SU-DHL-6 (cell line): ENCODE measurements at regions not wholly inside any gene's neighbourhood (a gene's known extent, or its start where the extent isn't known, plus 50 kb on each side); places are given as distances from the start of the nearest gene placed in this dataset.

Experiments used
- H2AFZ ChIP-seq: fragments of 200-600 bp; sonication (generic); 2 replicates; pipeline ENCODE4 v1.6.1; 2014; ENCODE audit warnings: low read depth, mild to moderate bottlenecking, moderate library complexity, mixed read lengths, antibody characterized with exemption, low read length; ENCODE audit not compliant: severe bottlenecking
- H3F3A ChIP-seq: fragments of 200-600 bp; shearing (Covaris generic); 2 replicates; pipeline ENCODE4 v1.6.0; 2016; ENCODE audit warnings: antibody characterized with exemption, mild to moderate bottlenecking; ENCODE audit not compliant: insufficient read depth
- H3K27ac ChIP-seq: fragments of 200-600 bp; sonication (generic); 2 replicates; pipeline ENCODE4 v1.5.1; 2016; ENCODE audit warnings: low read depth, mild to moderate bottlenecking, low read length, moderate library complexity, mixed read lengths
- H3K27me3 ChIP-seq: fragments of 200-600 bp; sonication (generic), shearing (Covaris generic); 2 replicates; pipeline ENCODE4 v1.6.0; 2014; ENCODE audit warnings: mild to moderate bottlenecking, low read length
- H3K36me3 ChIP-seq: fragments of 200-600 bp; sonication (generic); 2 replicates; pipeline ENCODE4 v1.6.1; 2014; ENCODE audit warnings: mild to moderate bottlenecking, low read length, mixed read lengths
- H3K4me2 ChIP-seq: fragments of 300-600, 200-600 bp; shearing (Covaris generic), sonication (generic); 2 replicates; pipeline ENCODE4 v1.6.0; 2014; ENCODE audit warnings: low read length, low read depth, mild to moderate bottlenecking; ENCODE audit not compliant: poor library complexity, severe bottlenecking
- H3K4me3 ChIP-seq: fragments of 200-600 bp; sonication (generic); 2 replicates; pipeline ENCODE4 v1.5.1; 2014; ENCODE audit warnings: antibody characterized with exemption, low read length, mild to moderate bottlenecking, mixed read lengths; ENCODE audit not compliant: insufficient read depth, poor library complexity, severe bottlenecking
- H3K79me2 ChIP-seq: fragments of 200-600 bp; sonication (generic); 2 replicates; pipeline ENCODE4 v1.6.1; 2014; ENCODE audit warnings: mild to moderate bottlenecking, low read length, moderate library complexity; ENCODE audit not compliant: insufficient read depth
- H3K9ac ChIP-seq: fragments of 200-600 bp; sonication (generic); 2 replicates; pipeline ENCODE4 v1.7.0; 2014; ENCODE audit warnings: mild to moderate bottlenecking, low read length
- H3K9me2 ChIP-seq: fragments of 200-600 bp; sonication (generic); replicated peaks from 2 replicates; pipeline ENCODE4 v1.6.1; 2014; ENCODE audit warnings: low read length; ENCODE audit not compliant: insufficient read depth
- H3K9me3 ChIP-seq: fragments of 200-600 bp; sonication (generic); 2 replicates; pipeline ENCODE4 v1.6.1; 2014; ENCODE audit warnings: low read length, mixed read lengths; ENCODE audit not compliant: insufficient read depth
- H4K20me1 ChIP-seq: fragments of 200-600 bp; sonication (generic); 2 replicates; pipeline ENCODE4 v1.6.1; 2014; ENCODE audit warnings: low read depth, mild to moderate bottlenecking, antibody characterized with exemption, low read length, moderate library complexity, mixed read lengths
- EZH2phosphoT487 ChIP-seq: fragments of 200-600 bp; sonication (generic), shearing (Covaris generic); conservative IDR thresholded peaks from 2 replicates; pipeline ENCODE4 v1.6.1; 2018; ENCODE audit warnings: mild to moderate bottlenecking, antibody characterized with exemption, low read length, moderate library complexity, mixed read lengths
- TF ChIP-seq, protein P1 (sequence below): fragments of 200-600 bp; sonication (generic); IDR thresholded peaks from one replicate; pipeline ENCODE4 v1.5.1; 2017; ENCODE audit warnings: antibody characterized with exemption, mild to moderate bottlenecking, low read length, moderate library complexity; ENCODE audit not compliant: insufficient read depth, poor library complexity, severe bottlenecking

- TF ChIP-seq EZH2phosphoT487, result no peak
- TF ChIP-seq, protein P1, sequence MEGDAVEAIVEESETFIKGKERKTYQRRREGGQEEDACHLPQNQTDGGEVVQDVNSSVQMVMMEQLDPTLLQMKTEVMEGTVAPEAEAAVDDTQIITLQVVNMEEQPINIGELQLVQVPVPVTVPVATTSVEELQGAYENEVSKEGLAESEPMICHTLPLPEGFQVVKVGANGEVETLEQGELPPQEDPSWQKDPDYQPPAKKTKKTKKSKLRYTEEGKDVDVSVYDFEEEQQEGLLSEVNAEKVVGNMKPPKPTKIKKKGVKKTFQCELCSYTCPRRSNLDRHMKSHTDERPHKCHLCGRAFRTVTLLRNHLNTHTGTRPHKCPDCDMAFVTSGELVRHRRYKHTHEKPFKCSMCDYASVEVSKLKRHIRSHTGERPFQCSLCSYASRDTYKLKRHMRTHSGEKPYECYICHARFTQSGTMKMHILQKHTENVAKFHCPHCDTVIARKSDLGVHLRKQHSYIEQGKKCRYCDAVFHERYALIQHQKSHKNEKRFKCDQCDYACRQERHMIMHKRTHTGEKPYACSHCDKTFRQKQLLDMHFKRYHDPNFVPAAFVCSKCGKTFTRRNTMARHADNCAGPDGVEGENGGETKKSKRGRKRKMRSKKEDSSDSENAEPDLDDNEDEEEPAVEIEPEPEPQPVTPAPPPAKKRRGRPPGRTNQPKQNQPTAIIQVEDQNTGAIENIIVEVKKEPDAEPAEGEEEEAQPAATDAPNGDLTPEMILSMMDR, result no peak
- H3K4me3 ChIP-seq, result no peak overlapping the region
- H3K9ac ChIP-seq, result no peak overlapping the region
- no peak overlapping the region for H2AFZ ChIP-seq
- H3K9me3 ChIP-seq, result no peaks in the 10 kb centered on the region
- H3F3A ChIP-seq, result no peaks in the 10 kb centered on the region
- H3K4me2 ChIP-seq, result no peak overlapping the region
- H4K20me1 ChIP-seq, result no peaks in the 10 kb centered on the region
- H3K27ac ChIP-seq, result no peak overlapping the region
- H3K36me3 ChIP-seq, result no peaks in the 10 kb centered on the region
- H3K79me2 ChIP-seq, result no peaks in the 10 kb centered on the region
- H3K9me2 ChIP-seq, result no peaks in the 10 kb centered on the region
- H3K27me3 ChIP-seq, result no peaks in the 10 kb centered on the region
Measured at GRCh38 chr11:91097083-91097482, 874.2 kb upstream of the CHORDC1 start.

- Histone ChIP-seq H3K9ac (no peak overlapping the region), H3K4me2 (no peak overlapping the region), H3K27me3 (no peaks in the 10 kb centered on the region), H3K4me3 (no peak overlapping the region), H3K9me3 (no peaks in the 10 kb centered on the region), H3K79me2 (no peaks in the 10 kb centered on the region), H3K36me3 (no peaks in the 10 kb centered on the region), H3K27ac (no peak overlapping the region), H2AFZ (no peak overlapping the region), H4K20me1 (no peaks in the 10 kb centered on the region), H3K9me2 (no peaks in the 10 kb centered on the region), H3F3A (no peaks in the 10 kb centered on the region)
- TF ChIP-seq, protein P1, result no peak
- TF ChIP-seq EZH2phosphoT487, result no peak
Measured at GRCh38 chr11:91093141-91093540, 870.3 kb upstream of the CHORDC1 start.

- TF ChIP-seq EZH2phosphoT487, result no peak
- TF ChIP-seq, protein P1, result no peak
- no peaks in the 10 kb centered on the region for H3K36me3 ChIP-seq
- H3K4me2 ChIP-seq, result no peak overlapping the region
- H4K20me1 ChIP-seq, result no peaks in the 10 kb centered on the region
- no peaks in the 10 kb centered on the region for H3F3A ChIP-seq
- no peaks in the 10 kb centered on the region for H3K79me2 ChIP-seq
- H2AFZ ChIP-seq, result no peak overlapping the region
- no peaks in the 10 kb centered on the region for H3K27me3 ChIP-seq
- H3K9me2 ChIP-seq, result no peaks in the 10 kb centered on the region
- no peak overlapping the region for H3K9ac ChIP-seq
- H3K27ac ChIP-seq, result no peak overlapping the region
- no peaks in the 10 kb centered on the region for H3K9me3 ChIP-seq
- H3K4me3 ChIP-seq, result no peak overlapping the region
Measured at GRCh38 chr11:91091563-91091962, 868.7 kb upstream of the CHORDC1 start.

DNA sequence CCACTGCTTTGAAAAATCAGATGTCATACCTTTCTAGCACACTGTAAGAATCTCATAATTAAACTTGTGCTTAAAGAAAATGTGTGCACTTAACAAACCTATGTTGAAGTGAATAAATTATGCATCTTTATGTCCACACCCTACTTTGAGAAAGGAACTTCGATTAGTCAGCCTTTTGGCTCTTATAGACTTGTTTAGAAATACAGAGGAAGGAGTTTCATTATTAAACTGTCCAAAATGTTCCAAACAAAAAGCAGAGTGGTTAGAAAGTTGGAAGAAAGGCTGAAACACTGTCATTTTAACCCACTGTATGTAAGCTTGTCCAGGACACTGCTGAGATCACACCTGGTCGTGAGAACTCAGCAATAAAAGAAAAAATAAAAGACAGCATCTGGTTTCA lies 863.2 kb upstream of the CHORDC1 start:
- H3K9ac ChIP-seq, result no peak overlapping the region
- no peaks in the 10 kb centered on the region for H3K9me2 ChIP-seq
- no peak for TF ChIP-seq EZH2phosphoT487
- TF ChIP-seq, protein P1, result no peak
- H3K4me3 ChIP-seq, result no peak overlapping the region
- no peak overlapping the region for H3K4me2 ChIP-seq
- H3K36me3 ChIP-seq, result no peaks in the 10 kb centered on the region
- no peaks in the 10 kb centered on the region for H3K9me3 ChIP-seq
- H3F3A ChIP-seq, result no peaks in the 10 kb centered on the region
- no peaks in the 10 kb centered on the region for H3K79me2 ChIP-seq
- H3K27ac ChIP-seq, result no peak overlapping the region
- H4K20me1 ChIP-seq, result no peaks in the 10 kb centered on the region
- no peaks in the 10 kb centered on the region for H3K27me3 ChIP-seq
- H2AFZ ChIP-seq, result no peak overlapping the region
